Thoracic aorta (tissue), 2 donors: ENCODE measurements at regions not wholly inside any gene's neighbourhood (a gene's known extent, or its start where the extent isn't known, plus 50 kb on each side); places are given as distances from the start of the nearest gene placed in this dataset.

Experiments
- ATAC-seq: fragments of 150-250 bp; one replicate; pipeline ENCODE4 v1.8.0; 2017; ENCODE audit warnings: low read depth; ENCODE audit not compliant: insufficient number of reproducible peaks, low FRiP score
- DNase-seq: peaks from one replicate; pipeline ENCODE4 v3.0.0-alpha.2; 2020; ENCODE audit warnings: low spot score
- H3K27ac ChIP-seq, 2 donors: fragments of 200-600 bp; sonication (generic); 1 replicate in 1 of 2; 2 replicates in 1 of 2; pipeline ENCODE4 v1.5.1; 2016; ENCODE audit warnings: mild to moderate bottlenecking in 2 of 2, moderate library complexity in 2 of 2
- H3K27me3 ChIP-seq: fragments of 200-600 bp; sonication (generic); replicated peaks from 2 replicates; pipeline ENCODE4 v1.6.0; 2016; ENCODE audit warnings: mild to moderate bottlenecking; ENCODE audit not compliant: insufficient read depth
- H3K36me3 ChIP-seq: fragments of 200-600 bp; sonication (generic); one replicate; pipeline ENCODE4 v1.5.1; 2016
- H3K4me1 ChIP-seq, 2 donors: fragments of 200-600 bp; sonication (generic); 1 replicate in 1 of 2; 2 replicates in 1 of 2; pipeline versions ENCODE4 v1.5.1 to v1.6.0; 2016; ENCODE audit warnings: low read depth in 2 of 2, mild to moderate bottlenecking in 1 of 2; ENCODE audit not compliant: control insufficient read depth in 1 of 2
- H3K4me3 ChIP-seq: fragments of 200-600 bp; sonication (generic); 2 replicates; pipeline ENCODE4 v1.5.1; 2016; ENCODE audit warnings: mild to moderate bottlenecking
- H3K9me3 ChIP-seq: fragments of 200-600 bp; sonication (generic); 2 replicates; pipeline ENCODE4 v1.5.1; 2016
- CTCF ChIP-seq: fragments of 200-600 bp; sonication (generic); IDR thresholded peaks from one replicate; pipeline ENCODE4 v1.5.1; 2019; ENCODE audit warnings: antibody characterized with exemption

GRCh38 chr6:119799596-119800509, 450.3 kb upstream of the MAN1A1 start:
- no peak overlapping the region for H3K27ac ChIP-seq
- no peaks in the 10 kb centered on the region for H3K27me3 ChIP-seq

GRCh38 chr6:119791736-119792135, 442.2 kb upstream of the MAN1A1 start:
- DNase-seq: no peak
- ATAC-seq: no peak
- TF ChIP-seq CTCF: no peak

More at GRCh38 chr6:119799596-119800509, 450.3 kb upstream of the MAN1A1 start:
- Histone ChIP-seq H3K4me3 (no peak overlapping the region), H3K36me3 (no peaks in the 10 kb centered on the region), H3K9me3 (no peaks in the 10 kb centered on the region), H3K4me1 (no peaks in the 10 kb centered on the region)
- no peak for ATAC-seq
- DNase-seq: no peak
- TF ChIP-seq CTCF: no peak

GRCh38 chr6:119781365-119781764, 431.8 kb upstream of the MAN1A1 start:
- ATAC-seq (no peak), DNase-seq (no peak)
- Histone ChIP-seq H3K27me3 (no peaks in the 10 kb centered on the region), H3K4me3 (no peak overlapping the region), H3K27ac (no peak overlapping the region), H3K36me3 (no peaks in the 10 kb centered on the region), H3K9me3 (no peaks in the 10 kb centered on the region), H3K4me1 (no peaks in the 10 kb centered on the region)
- no peak for TF ChIP-seq CTCF

More at GRCh38 chr6:119791736-119792135, 442.2 kb upstream of the MAN1A1 start:
- Histone ChIP-seq H3K4me3 (no peak overlapping the region), H3K27ac (no peak overlapping the region), H3K27me3 (no peaks in the 10 kb centered on the region), H3K4me1 (no peaks in the 10 kb centered on the region), H3K9me3 (no peaks in the 10 kb centered on the region), H3K36me3 (no peaks in the 10 kb centered on the region)

- Histone ChIP-seq H3K4me3 (no peak overlapping the region), H3K36me3 (no peaks in the 10 kb centered on the region), H3K4me1 (no peaks in the 10 kb centered on the region), H3K27me3 (no peaks in the 10 kb centered on the region), H3K9me3 (peaks cover 7% of the 10 kb centered on the region), H3K27ac (no peak overlapping the region)
- ATAC-seq (no peak), DNase-seq (no peak)
- TF ChIP-seq CTCF: no peak
Observed at GRCh38 chr6:119768201-119768600, 418.6 kb upstream of the MAN1A1 start.

GRCh38 chr6:119764927-119765681, 415.5 kb upstream of the MAN1A1 start:
- TF ChIP-seq CTCF: no peak
- ATAC-seq: no peak

More at GRCh38 chr6:119764927-119765681, 415.5 kb upstream of the MAN1A1 start:
- no peaks in the 10 kb centered on the region for H3K27me3 ChIP-seq
- DNase-seq: no peak
- no peak overlapping the region for H3K27ac ChIP-seq
- H3K4me3 ChIP-seq: no peak overlapping the region
- no peaks in the 10 kb centered on the region for H3K36me3 ChIP-seq
- no peaks in the 10 kb centered on the region for H3K4me1 ChIP-seq
- no peaks in the 10 kb centered on the region for H3K9me3 ChIP-seq
